ENCODE measurements at regions not wholly inside any gene's neighbourhood (a gene's known extent, or its start where the extent isn't known, plus 50 kb on each side); places are given as distances from the start of the nearest gene placed in this dataset.
A peak's percentile ranks its signal among the peaks of the same experiment; 100 is the strongest.

- no CpG with 5 or more reads among the region's 1 CpG for WGBS (ENCODE audit: extremely low coverage, insufficient coverage, insufficient read length)
- no peak for DNase-seq
- no peak overlapping the region for H2AK5ac ChIP-seq (ENCODE audit: low read length)
These were observed 225.5 kb upstream of the VRK2 start for GRCh38 chr2:57821088-57821487.

GRCh38 chr2:57828221-57828620 lies 218.4 kb upstream of the VRK2 start:
- WGBS (ENCODE audit: extremely low coverage, insufficient coverage, insufficient read length) = no CpG with 5 or more reads among the region's 4 CpGs

More at GRCh38 chr2:57821088-57821487, 225.5 kb upstream of the VRK2 start:
- H3K18ac ChIP-seq (ENCODE audit: low read length) = no peak overlapping the region
- no peak overlapping the region for H2BK120ac ChIP-seq (ENCODE audit: insufficient read depth, low read length, poor library complexity)
- no peak overlapping the region for H4K8ac ChIP-seq (ENCODE audit: low read depth, low read length)
- H3K4ac ChIP-seq (ENCODE audit: low read depth, low read length) = no peak overlapping the region
- no peaks in the 10 kb centered on the region for H3K36me3 ChIP-seq (ENCODE audit: control insufficient read depth in 1 of 2, insufficient read depth in 2 of 2, low read length in 2 of 2)
- H3K4me1 ChIP-seq (ENCODE audit: control insufficient read depth in 1 of 2, insufficient read depth in 2 of 2, low read length in 2 of 2) = no peaks in the 10 kb centered on the region
- no peak overlapping the region for H3K4me2 ChIP-seq (ENCODE audit: low read length)
- H2AFZ ChIP-seq (ENCODE audit: insufficient read depth, low read length, poor library complexity) = no peak overlapping the region
- H2BK12ac ChIP-seq (ENCODE audit: low read length) = no peak overlapping the region
- no peak overlapping the region for H4K91ac ChIP-seq (ENCODE audit: low read depth, low read length)
- H3K27ac ChIP-seq (ENCODE audit: low read depth, low read length) = no peak overlapping the region
- no peak overlapping the region for H3K14ac ChIP-seq (ENCODE audit: low read length)
- H3K79me1 ChIP-seq (ENCODE audit: low read length) = no peaks in the 10 kb centered on the region
- H3K27me3 ChIP-seq (ENCODE audit: insufficient read depth, low read length) = no peaks in the 10 kb centered on the region
- H3K4me3 ChIP-seq (ENCODE audit: low read depth, low read length) = no peak overlapping the region
- no peaks in the 10 kb centered on the region for H3K79me2 ChIP-seq (ENCODE audit: control insufficient read depth, insufficient read depth, low read length, poor library complexity)
- H3K9ac ChIP-seq (ENCODE audit: low read length) = no peak overlapping the region
- H3K9me3 ChIP-seq (ENCODE audit: insufficient read depth, low read depth, low read length) = no peaks in the 10 kb centered on the region
- no peak overlapping the region for H4K12ac ChIP-seq (ENCODE audit: low read depth, low read length)
- H2BK5ac ChIP-seq (ENCODE audit: low read depth, low read length, poor library complexity) = no peak overlapping the region
- H3K23ac ChIP-seq (ENCODE audit: low read length) = no peak overlapping the region

GRCh38 chr2:57834666-57835065 lies 211.9 kb upstream of the VRK2 start:
- no peak overlapping the region for H2AK5ac ChIP-seq (ENCODE audit: low read length)
- no peak overlapping the region for H2BK5ac ChIP-seq (ENCODE audit: low read depth, low read length, poor library complexity)
- no peak overlapping the region for H4K8ac ChIP-seq (ENCODE audit: low read depth, low read length)
- no peaks in the 10 kb centered on the region for H3K27me3 ChIP-seq (ENCODE audit: insufficient read depth, low read length)
- no peak for DNase-seq
- no peak overlapping the region for H3K27ac ChIP-seq (ENCODE audit: low read depth, low read length)
- H3K9me3 ChIP-seq (ENCODE audit: insufficient read depth, low read depth, low read length) = no peaks in the 10 kb centered on the region
- no peaks in the 10 kb centered on the region for H3K36me3 ChIP-seq (ENCODE audit: control insufficient read depth in 1 of 2, insufficient read depth in 2 of 2, low read length in 2 of 2)
- no peak overlapping the region for H2BK120ac ChIP-seq (ENCODE audit: insufficient read depth, low read length, poor library complexity)
- no peak overlapping the region for H4K12ac ChIP-seq (ENCODE audit: low read depth, low read length)
- no peaks in the 10 kb centered on the region for H3K4me1 ChIP-seq (ENCODE audit: control insufficient read depth in 1 of 2, insufficient read depth in 2 of 2, low read length in 2 of 2)
- H4K91ac ChIP-seq (ENCODE audit: low read depth, low read length) = no peak overlapping the region
- H3K79me1 ChIP-seq (ENCODE audit: low read length) = no peaks in the 10 kb centered on the region
- no peak overlapping the region for H2AFZ ChIP-seq (ENCODE audit: insufficient read depth, low read length, poor library complexity)
- no peak overlapping the region for H3K4ac ChIP-seq (ENCODE audit: low read depth, low read length)
- H3K23ac ChIP-seq (ENCODE audit: low read length) = no peak overlapping the region
- H3K18ac ChIP-seq (ENCODE audit: low read length) = no peak overlapping the region
- H3K4me3 ChIP-seq (ENCODE audit: low read depth, low read length) = no peak overlapping the region
- no peaks in the 10 kb centered on the region for H3K79me2 ChIP-seq (ENCODE audit: control insufficient read depth, insufficient read depth, low read length, poor library complexity)
- H3K4me2 ChIP-seq (ENCODE audit: low read length) = no peak overlapping the region
- H3K14ac ChIP-seq (ENCODE audit: low read length) = no peak overlapping the region
- no peak overlapping the region for H3K9ac ChIP-seq (ENCODE audit: low read length)
- no peak overlapping the region for H2BK12ac ChIP-seq (ENCODE audit: low read length)

More at GRCh38 chr2:57828221-57828620, 218.4 kb upstream of the VRK2 start:
- no peak overlapping the region for H2AK5ac ChIP-seq (ENCODE audit: low read length)
- no peak for DNase-seq
- H3K14ac ChIP-seq (ENCODE audit: low read length) = no peak overlapping the region
- H4K8ac ChIP-seq (ENCODE audit: low read depth, low read length) = peak overlapping the region; percentile 70
- H3K4me2 ChIP-seq (ENCODE audit: low read length) = no peak overlapping the region
- no peaks in the 10 kb centered on the region for H3K79me2 ChIP-seq (ENCODE audit: control insufficient read depth, insufficient read depth, low read length, poor library complexity)
- H3K27me3 ChIP-seq (ENCODE audit: insufficient read depth, low read length) = no peaks in the 10 kb centered on the region
- no peaks in the 10 kb centered on the region for H3K9me3 ChIP-seq (ENCODE audit: insufficient read depth, low read depth, low read length)
- H2AFZ ChIP-seq (ENCODE audit: insufficient read depth, low read length, poor library complexity) = no peak overlapping the region
- no peak overlapping the region for H3K18ac ChIP-seq (ENCODE audit: low read length)
- H4K91ac ChIP-seq (ENCODE audit: low read depth, low read length) = no peak overlapping the region
- no peak overlapping the region for H2BK12ac ChIP-seq (ENCODE audit: low read length)
- no peak overlapping the region for H4K12ac ChIP-seq (ENCODE audit: low read depth, low read length)
- peak overlapping the region; percentile 17 for H2BK120ac ChIP-seq (ENCODE audit: insufficient read depth, low read length, poor library complexity)
- H3K4me3 ChIP-seq (ENCODE audit: low read depth, low read length) = no peak overlapping the region
- peaks cover 0 to 4% of the 10 kb centered on the region in 2 experiments for H3K4me1 ChIP-seq (ENCODE audit: control insufficient read depth in 1 of 2, insufficient read depth in 2 of 2, low read length in 2 of 2)
- no peak overlapping the region for H3K9ac ChIP-seq (ENCODE audit: low read length)
- no peaks in the 10 kb centered on the region for H3K36me3 ChIP-seq (ENCODE audit: control insufficient read depth in 1 of 2, insufficient read depth in 2 of 2, low read length in 2 of 2)
- H3K27ac ChIP-seq (ENCODE audit: low read depth, low read length) = no peak overlapping the region
- H3K23ac ChIP-seq (ENCODE audit: low read length) = no peak overlapping the region
- H2BK5ac ChIP-seq (ENCODE audit: low read depth, low read length, poor library complexity) = peak overlapping the region; percentile 13
- peaks cover 4% of the 10 kb centered on the region for H3K79me1 ChIP-seq (ENCODE audit: low read length)
- H3K4ac ChIP-seq (ENCODE audit: low read depth, low read length) = no peak overlapping the region

DNA sequence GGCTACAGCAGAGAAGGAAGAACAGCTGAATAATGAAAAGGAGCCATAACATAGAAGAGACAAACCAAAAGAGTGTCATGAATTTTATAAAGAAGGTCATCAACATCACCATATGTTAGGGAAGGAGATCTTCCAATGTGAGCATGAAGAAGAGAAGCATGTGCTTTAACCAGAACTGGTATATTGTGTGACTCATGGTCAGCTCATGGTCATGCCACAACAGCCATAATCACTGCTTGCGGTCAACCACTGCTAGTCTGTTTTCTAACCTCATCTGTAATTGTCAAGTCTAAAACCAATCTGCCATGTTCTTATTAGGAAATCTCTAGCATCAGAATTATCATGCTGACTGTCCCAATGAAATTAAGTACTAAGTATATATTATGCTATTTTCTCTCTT lies 204.1 kb upstream of the VRK2 start:
- H3K79me1 ChIP-seq (ENCODE audit: low read length) = no peaks in the 10 kb centered on the region
- H2AFZ ChIP-seq (ENCODE audit: insufficient read depth, low read length, poor library complexity) = no peak overlapping the region
- no peak for DNase-seq
- H3K27ac ChIP-seq (ENCODE audit: low read depth, low read length) = no peak overlapping the region
- no peak overlapping the region for H3K4me2 ChIP-seq (ENCODE audit: low read length)
- H3K27me3 ChIP-seq (ENCODE audit: insufficient read depth, low read length) = no peaks in the 10 kb centered on the region
- H3K23ac ChIP-seq (ENCODE audit: low read length) = no peak overlapping the region
- no peaks in the 10 kb centered on the region for H3K36me3 ChIP-seq (ENCODE audit: control insufficient read depth in 1 of 2, insufficient read depth in 2 of 2, low read length in 2 of 2)
- no peaks in the 10 kb centered on the region for H3K9me3 ChIP-seq (ENCODE audit: insufficient read depth, low read depth, low read length)
- no peak overlapping the region for H4K12ac ChIP-seq (ENCODE audit: low read depth, low read length)
- H3K4me1 ChIP-seq (ENCODE audit: control insufficient read depth in 1 of 2, insufficient read depth in 2 of 2, low read length in 2 of 2) = no peaks in the 10 kb centered on the region
- no peak overlapping the region for H2BK5ac ChIP-seq (ENCODE audit: low read depth, low read length, poor library complexity)
- H2AK5ac ChIP-seq (ENCODE audit: low read length) = no peak overlapping the region
- no peak overlapping the region for H3K4me3 ChIP-seq (ENCODE audit: low read depth, low read length)
- no peak overlapping the region for H3K14ac ChIP-seq (ENCODE audit: low read length)
- H2BK120ac ChIP-seq (ENCODE audit: insufficient read depth, low read length, poor library complexity) = no peak overlapping the region
- H3K4ac ChIP-seq (ENCODE audit: low read depth, low read length) = no peak overlapping the region
- no peaks in the 10 kb centered on the region for H3K79me2 ChIP-seq (ENCODE audit: control insufficient read depth, insufficient read depth, low read length, poor library complexity)
- no CpG with 5 or more reads among the region's 1 CpG for WGBS (ENCODE audit: extremely low coverage, insufficient coverage, insufficient read length)
- no peak overlapping the region for H2BK12ac ChIP-seq (ENCODE audit: low read length)
- H4K8ac ChIP-seq (ENCODE audit: low read depth, low read length) = no peak overlapping the region
- H3K9ac ChIP-seq (ENCODE audit: low read length) = no peak overlapping the region
- no peak overlapping the region for H3K18ac ChIP-seq (ENCODE audit: low read length)
- H4K91ac ChIP-seq (ENCODE audit: low read depth, low read length) = no peak overlapping the region
